Neural progenitor cell (in vitro differentiated cells): ENCODE measurements at regions not wholly inside any gene's neighbourhood (a gene's known extent, or its start where the extent isn't known, plus 50 kb on each side); places are given as distances from the start of the nearest gene placed in this dataset.
A peak's percentile ranks its signal among the peaks of the same experiment; 100 is the strongest.

Experiments
- CTCF ChIP-seq: fragments of 200-600 bp; sonication (generic); IDR thresholded peaks from 2 replicates; pipeline ENCODE4 v1.5.1; 2017; ENCODE audit warnings: antibody characterized with exemption, mild to moderate bottlenecking
- EZH2 ChIP-seq: fragments of 200-600 bp; sonication (generic); IDR thresholded peaks from 2 replicates; pipeline ENCODE4 v1.6.1; 2017; ENCODE audit warnings: antibody characterized with exemption, mild to moderate bottlenecking, moderate library complexity

- TF ChIP-seq CTCF: peak; percentile 57
- TF ChIP-seq EZH2: no peak
Observed at GRCh38 chr2:67322353-67323001, 74.7 kb upstream of the ETAA1 start.
